ENCODE measurements at regions not wholly inside any gene's neighbourhood (a gene's known extent, or its start where the extent isn't known, plus 50 kb on each side); places are given as distances from the start of the nearest gene placed in this dataset.
"Not testable (repeated sequence)": the region's sequence is repeated elsewhere in the genome, so short reads cannot be mapped to it uniquely, and the experiment has no call there.

- not testable (repeated sequence) for H3K27ac ChIP-seq (ENCODE audit: low read depth in 1 of 2, low read length in 2 of 2); DNase-seq (ENCODE audit: low spot score); H3K27me3 ChIP-seq (ENCODE audit: control insufficient read depth in 4 of 4, insufficient read depth in 4 of 4, low read length in 3 of 4); H3K9me3 ChIP-seq (ENCODE audit: control insufficient read depth in 4 of 4, low read length in 3 of 4); H3K4me3 ChIP-seq (ENCODE audit: low read depth in 1 of 3, low read length in 3 of 3); H3K36me3 ChIP-seq (ENCODE audit: control insufficient read depth in 4 of 4, insufficient read depth in 3 of 4, low read depth in 1 of 4, low read length in 3 of 4); H3K9ac ChIP-seq (ENCODE audit: low read depth in 1 of 2, low read length in 2 of 2); H3K4me1 ChIP-seq (ENCODE audit: control insufficient read depth in 4 of 4, insufficient read depth in 4 of 4, low read length in 3 of 4)
- 63% methylated on average over 1 of the region's 2 CpGs for WGBS
These were observed 1638.4 kb downstream of the SPATA31A7 start for GRCh38 chr9:62827957-62828907.

- H3K9ac ChIP-seq (ENCODE audit: low read depth in 1 of 2, low read length in 2 of 2); H3K27me3 ChIP-seq (ENCODE audit: control insufficient read depth in 4 of 4, insufficient read depth in 4 of 4, low read length in 3 of 4); DNase-seq (ENCODE audit: low spot score); H3K36me3 ChIP-seq (ENCODE audit: control insufficient read depth in 4 of 4, insufficient read depth in 3 of 4, low read depth in 1 of 4, low read length in 3 of 4); H3K27ac ChIP-seq (ENCODE audit: low read depth in 1 of 2, low read length in 2 of 2); H3K4me1 ChIP-seq (ENCODE audit: control insufficient read depth in 4 of 4, insufficient read depth in 4 of 4, low read length in 3 of 4); H3K4me3 ChIP-seq (ENCODE audit: low read depth in 1 of 3, low read length in 3 of 3); H3K9me3 ChIP-seq (ENCODE audit: control insufficient read depth in 4 of 4, low read length in 3 of 4): not testable (repeated sequence)
- 16% methylated on average over 27 of the region's 27 CpGs for WGBS
These were observed 1641.1 kb downstream of the SPATA31A7 start for GRCh38 chr9:62830829-62831459.

- 26% methylated on average over 23 of the region's 33 CpGs for WGBS
- H3K9ac ChIP-seq (ENCODE audit: low read depth in 1 of 2, low read length in 2 of 2); H3K4me3 ChIP-seq (ENCODE audit: low read depth in 1 of 3, low read length in 3 of 3); H3K27ac ChIP-seq (ENCODE audit: low read depth in 1 of 2, low read length in 2 of 2); H3K4me1 ChIP-seq (ENCODE audit: control insufficient read depth in 4 of 4, insufficient read depth in 4 of 4, low read length in 3 of 4); DNase-seq (ENCODE audit: low spot score); H3K27me3 ChIP-seq (ENCODE audit: control insufficient read depth in 4 of 4, insufficient read depth in 4 of 4, low read length in 3 of 4); H3K36me3 ChIP-seq (ENCODE audit: control insufficient read depth in 4 of 4, insufficient read depth in 3 of 4, low read depth in 1 of 4, low read length in 3 of 4); H3K9me3 ChIP-seq (ENCODE audit: control insufficient read depth in 4 of 4, low read length in 3 of 4): not testable (repeated sequence)
These were observed 1643.7 kb downstream of the SPATA31A7 start for GRCh38 chr9:62833323-62834200.

GRCh38 chr9:62837254-62837911 is 1647.5 kb downstream of the SPATA31A7 start:
- H3K4me1 ChIP-seq (ENCODE audit: control insufficient read depth in 4 of 4, insufficient read depth in 4 of 4, low read length in 3 of 4); H3K4me3 ChIP-seq (ENCODE audit: low read depth in 1 of 3, low read length in 3 of 3); H3K27me3 ChIP-seq (ENCODE audit: control insufficient read depth in 4 of 4, insufficient read depth in 4 of 4, low read length in 3 of 4); DNase-seq (ENCODE audit: low spot score); H3K9me3 ChIP-seq (ENCODE audit: control insufficient read depth in 4 of 4, low read length in 3 of 4); H3K9ac ChIP-seq (ENCODE audit: low read depth in 1 of 2, low read length in 2 of 2); H3K27ac ChIP-seq (ENCODE audit: low read depth in 1 of 2, low read length in 2 of 2); H3K36me3 ChIP-seq (ENCODE audit: control insufficient read depth in 4 of 4, insufficient read depth in 3 of 4, low read depth in 1 of 4, low read length in 3 of 4): not testable (repeated sequence)
- WGBS: 4% methylated on average over 45 of the region's 50 CpGs

- H3K4me3 ChIP-seq (ENCODE audit: low read depth in 1 of 3, low read length in 3 of 3): peak overlapping the region in 1 of 3 donors; percentile 36
- H3K27ac ChIP-seq (ENCODE audit: low read depth in 1 of 2, low read length in 2 of 2); H3K9ac ChIP-seq (ENCODE audit: low read depth in 1 of 2, low read length in 2 of 2); H3K36me3 ChIP-seq (ENCODE audit: control insufficient read depth in 4 of 4, insufficient read depth in 3 of 4, low read depth in 1 of 4, low read length in 3 of 4); H3K27me3 ChIP-seq (ENCODE audit: control insufficient read depth in 4 of 4, insufficient read depth in 4 of 4, low read length in 3 of 4); H3K4me1 ChIP-seq (ENCODE audit: control insufficient read depth in 4 of 4, insufficient read depth in 4 of 4, low read length in 3 of 4); H3K9me3 ChIP-seq (ENCODE audit: control insufficient read depth in 4 of 4, low read length in 3 of 4): not testable (repeated sequence)
- DNase-seq (ENCODE audit: low spot score): peak; percentile 57
- 2% methylated on average over 57 of the region's 60 CpGs for WGBS
These were observed 1648.3 kb downstream of the SPATA31A7 start for GRCh38 chr9:62838024-62838718.

- H3K9ac ChIP-seq (ENCODE audit: low read depth in 1 of 2, low read length in 2 of 2); H3K27ac ChIP-seq (ENCODE audit: low read depth in 1 of 2, low read length in 2 of 2); DNase-seq (ENCODE audit: low spot score); H3K36me3 ChIP-seq (ENCODE audit: control insufficient read depth in 4 of 4, insufficient read depth in 3 of 4, low read depth in 1 of 4, low read length in 3 of 4); H3K4me1 ChIP-seq (ENCODE audit: control insufficient read depth in 4 of 4, insufficient read depth in 4 of 4, low read length in 3 of 4); H3K27me3 ChIP-seq (ENCODE audit: control insufficient read depth in 4 of 4, insufficient read depth in 4 of 4, low read length in 3 of 4); H3K4me3 ChIP-seq (ENCODE audit: low read depth in 1 of 3, low read length in 3 of 3); H3K9me3 ChIP-seq (ENCODE audit: control insufficient read depth in 4 of 4, low read length in 3 of 4): not testable (repeated sequence)
- 30% methylated on average over 1 of the region's 2 CpGs for WGBS
These were observed 1649.3 kb downstream of the SPATA31A7 start for GRCh38 chr9:62839168-62839567.

GRCh38 chr9:62843145-62843544 is 1653.3 kb downstream of the SPATA31A7 start:
- not testable (repeated sequence) for H3K27me3 ChIP-seq (ENCODE audit: control insufficient read depth in 4 of 4, insufficient read depth in 4 of 4, low read length in 3 of 4); H3K36me3 ChIP-seq (ENCODE audit: control insufficient read depth in 4 of 4, insufficient read depth in 3 of 4, low read depth in 1 of 4, low read length in 3 of 4); H3K27ac ChIP-seq (ENCODE audit: low read depth in 1 of 2, low read length in 2 of 2); DNase-seq (ENCODE audit: low spot score); H3K4me3 ChIP-seq (ENCODE audit: low read depth in 1 of 3, low read length in 3 of 3); H3K9ac ChIP-seq (ENCODE audit: low read depth in 1 of 2, low read length in 2 of 2); H3K4me1 ChIP-seq (ENCODE audit: control insufficient read depth in 4 of 4, insufficient read depth in 4 of 4, low read length in 3 of 4); H3K9me3 ChIP-seq (ENCODE audit: control insufficient read depth in 4 of 4, low read length in 3 of 4)
- 52% methylated on average over 9 of the region's 9 CpGs for WGBS
